WTC11 (cell line): ENCODE measurements at regions not wholly inside any gene's neighbourhood (a gene's known extent, or its start where the extent isn't known, plus 50 kb on each side); places are given as distances from the start of the nearest gene placed in this dataset.

Experiments used
- ATAC-seq: fragments of 200-7000 bp; cut with Tn5 transposase; 2 replicates; pipeline ENCODE4 v1.10.0; 2021; ENCODE audit warnings: mild to moderate bottlenecking, moderate library complexity
- CTCF ChIA-PET: fragments of 300-600 bp; sonication (Branson Sonifier 250); formaldehyde crosslinking; loops from one replicate; lab custom pipeline; 2021; ENCODE audit warnings: antibody characterized with exemption; lab: Charles Lee
- POLR2A ChIA-PET: fragments of 350-600 bp; sonication (Branson Sonifier 250); formaldehyde crosslinking; loops from one replicate; lab custom pipeline; 2021; ENCODE audit warnings: antibody characterized with exemption; lab: Charles Lee
- DNase-seq: peaks from one replicate; pipeline ENCODE4 v3.0.0; 2021; ENCODE audit warnings: low spot score
- H3K27ac Mint-ChIP-seq: 2 replicates; pipeline ENCODE4 v1.8.0; 2021; ENCODE audit warnings: mixed read lengths
- H3K27me3 Mint-ChIP-seq: 2 replicates; pipeline ENCODE4 v1.8.0; 2021; ENCODE audit warnings: low read depth, mild to moderate bottlenecking, moderate library complexity, mixed read lengths
- H3K36me3 Mint-ChIP-seq: 2 replicates; pipeline ENCODE4 v1.8.0; 2021; ENCODE audit warnings: mixed read lengths
- H3K4me1 Mint-ChIP-seq: 2 replicates; pipeline ENCODE4 v1.8.0; 2022; ENCODE audit warnings: mixed read lengths
- H3K4me3 Mint-ChIP-seq: 2 replicates; pipeline ENCODE4 v1.8.0; 2021; ENCODE audit warnings: mild to moderate bottlenecking, moderate library complexity, mixed read lengths
- H3K9me3 Mint-ChIP-seq: 2 replicates; pipeline ENCODE4 v1.8.0; 2021; ENCODE audit warnings: mixed read lengths
- CBFB ChIP-seq: sonication (generic); formaldehyde crosslinking; IDR thresholded peaks from 2 replicates; pipeline ENCODE4 v1.8.1; 2022; ENCODE audit warnings: mild to moderate bottlenecking, low read depth, missing genetic modification reagents
- GRHL2 ChIP-seq: fragments of 250-450 bp; sonication (Bioruptor Pico); IDR thresholded peaks from 2 replicates; pipeline ENCODE4 v1.8.0; 2022; ENCODE audit warnings: mild to moderate bottlenecking, moderate library complexity; ENCODE audit not compliant: insufficient replicate concordance, severe bottlenecking
- JUN ChIP-seq: sonication (generic); formaldehyde crosslinking; IDR thresholded peaks from 2 replicates; pipeline ENCODE4 v1.8.0; 2023; ENCODE audit warnings: mild to moderate bottlenecking, missing genetic modification reagents
- MXD4 ChIP-seq: fragments of 250-450 bp; sonication (Bioruptor Pico); IDR thresholded peaks from 2 replicates; pipeline ENCODE4 v1.8.0; 2021; ENCODE audit warnings: mild to moderate bottlenecking, moderate library complexity, borderline replicate concordance
- MYBL2 ChIP-seq: sonication (generic); formaldehyde crosslinking; IDR thresholded peaks from 2 replicates; pipeline ENCODE4 v1.8.1; 2023; ENCODE audit warnings: mild to moderate bottlenecking, moderate library complexity, missing genetic modification reagents
- NFATC4 ChIP-seq: fragments of 250-450 bp; sonication (Bioruptor Pico); IDR thresholded peaks from 2 replicates; pipeline ENCODE4 v1.9.0; 2021; ENCODE audit warnings: mild to moderate bottlenecking
- NR3C1 ChIP-seq: sonication (generic); formaldehyde crosslinking; conservative IDR thresholded peaks from 2 replicates; pipeline ENCODE4 v1.8.1; 2023; ENCODE audit warnings: low read depth, mild to moderate bottlenecking, missing genetic modification reagents
- RELA ChIP-seq: sonication (generic); formaldehyde crosslinking; IDR thresholded peaks from 2 replicates; pipeline ENCODE4 v1.8.1; 2022; ENCODE audit warnings: missing genetic modification reagents, mild to moderate bottlenecking, borderline replicate concordance
- RORB ChIP-seq: fragments of 250-450 bp; sonication (Bioruptor Pico); IDR thresholded peaks from 2 replicates; pipeline ENCODE4 v1.9.0; 2021; ENCODE audit warnings: mild to moderate bottlenecking
- TEAD4 ChIP-seq: sonication (generic); formaldehyde crosslinking; IDR thresholded peaks from 2 replicates; pipeline ENCODE4 v1.8.0; 2022; ENCODE audit warnings: mild to moderate bottlenecking, missing genetic modification reagents
- ZNF219 ChIP-seq: sonication (generic); formaldehyde crosslinking; IDR thresholded peaks from 2 replicates; pipeline ENCODE4 v1.8.0; 2023; ENCODE audit warnings: missing genetic modification reagents, mild to moderate bottlenecking, borderline replicate concordance
- ZNF232 ChIP-seq: sonication (generic); formaldehyde crosslinking; IDR thresholded peaks from 2 replicates; pipeline ENCODE4 v1.8.0; 2022; ENCODE audit warnings: mild to moderate bottlenecking, missing genetic modification reagents
- TF ChIP-seq, protein P1 (sequence below): sonication (generic); formaldehyde crosslinking; IDR thresholded peaks from 2 replicates; pipeline ENCODE4 v1.8.0; 2022; ENCODE audit warnings: mild to moderate bottlenecking, missing genetic modification reagents
- TF ChIP-seq, protein P2 (sequence below): sonication (generic); formaldehyde crosslinking; IDR thresholded peaks from 2 replicates; pipeline ENCODE4 v1.8.1; 2022; ENCODE audit warnings: low read depth, missing genetic modification reagents, borderline replicate concordance
- TF ChIP-seq, protein P3 (sequence below): sonication (generic); formaldehyde crosslinking; IDR thresholded peaks from 2 replicates; pipeline ENCODE4 v1.8.1; 2022; ENCODE audit warnings: low read depth, mild to moderate bottlenecking, moderate library complexity, missing genetic modification reagents, borderline replicate concordance
- TF ChIP-seq, protein P4 (sequence below): sonication (generic); formaldehyde crosslinking; IDR thresholded peaks from 2 replicates; pipeline ENCODE4 v1.8.1; 2023; ENCODE audit warnings: mild to moderate bottlenecking, moderate library complexity, missing genetic modification reagents
- TF ChIP-seq, protein P5 (sequence below): fragments of 250-450 bp; sonication (Bioruptor Pico); IDR thresholded peaks from 2 replicates; pipeline ENCODE4 v2.1.2; 2022; ENCODE audit warnings: mild to moderate bottlenecking, moderate library complexity
- TF ChIP-seq, protein P6 (sequence below): fragments of 250-450 bp; sonication (Bioruptor Pico); IDR thresholded peaks from 2 replicates; pipeline ENCODE4 v1.9.0; 2021; ENCODE audit warnings: mild to moderate bottlenecking

DNA sequence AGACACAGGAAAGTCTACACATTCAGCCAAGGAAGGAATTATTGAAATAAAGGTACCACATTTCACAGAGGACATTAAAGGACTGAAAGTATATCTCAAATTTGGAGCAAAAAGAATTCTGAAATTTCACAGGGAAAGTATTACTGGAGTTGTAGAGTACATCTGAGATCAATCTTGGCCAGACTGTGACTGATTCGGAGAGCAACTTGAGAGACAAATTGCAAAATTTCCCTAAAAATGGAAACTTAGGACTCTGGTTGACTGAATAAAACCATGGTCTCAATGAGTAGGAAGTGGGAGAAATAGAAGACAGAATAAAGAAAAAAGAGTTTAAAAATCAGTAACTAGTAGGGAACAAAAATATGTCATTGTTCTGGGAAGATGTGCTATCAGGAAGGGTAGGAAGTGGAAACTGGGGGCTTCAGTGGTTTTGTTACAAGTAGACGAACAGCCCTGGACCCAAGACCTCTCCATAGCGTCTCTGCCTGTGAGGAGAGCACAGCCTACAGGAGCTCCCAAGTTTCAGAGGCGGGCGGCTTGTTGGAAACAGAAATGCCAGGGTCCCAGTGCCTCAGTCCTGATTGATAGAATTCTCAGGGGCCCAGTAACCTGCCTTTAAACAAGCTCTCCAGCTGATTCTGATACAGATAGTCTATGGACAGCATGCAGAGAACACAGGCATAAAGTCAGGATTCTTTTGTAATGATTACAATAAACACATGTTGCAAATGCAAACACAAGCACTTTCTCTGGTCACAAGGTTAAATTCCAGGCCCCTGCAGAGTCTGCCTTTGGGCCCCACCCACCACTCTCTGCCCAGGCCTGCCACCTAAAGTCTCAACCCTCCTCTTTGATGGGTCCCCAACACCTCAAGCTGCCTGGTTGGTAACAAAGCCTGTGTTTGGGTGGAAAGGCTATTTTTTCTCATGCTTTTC is 63.1 kb downstream of the BBS10 start:
- H3K4me1 Mint-ChIP-seq: peaks cover 10% of the 10 kb centered on the region
- TF ChIP-seq, protein P1, sequence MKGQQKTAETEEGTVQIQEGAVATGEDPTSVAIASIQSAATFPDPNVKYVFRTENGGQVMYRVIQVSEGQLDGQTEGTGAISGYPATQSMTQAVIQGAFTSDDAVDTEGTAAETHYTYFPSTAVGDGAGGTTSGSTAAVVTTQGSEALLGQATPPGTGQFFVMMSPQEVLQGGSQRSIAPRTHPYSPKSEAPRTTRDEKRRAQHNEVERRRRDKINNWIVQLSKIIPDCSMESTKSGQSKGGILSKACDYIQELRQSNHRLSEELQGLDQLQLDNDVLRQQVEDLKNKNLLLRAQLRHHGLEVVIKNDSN (CRISPR knock-in tag): no peak
- no peak for TF ChIP-seq ZNF232 (CRISPR knock-in tag)
- TF ChIP-seq MYBL2 (CRISPR knock-in tag): no peak
- TF ChIP-seq GRHL2 (CRISPR knock-in tag): no peak
- TF ChIP-seq, protein P2, sequence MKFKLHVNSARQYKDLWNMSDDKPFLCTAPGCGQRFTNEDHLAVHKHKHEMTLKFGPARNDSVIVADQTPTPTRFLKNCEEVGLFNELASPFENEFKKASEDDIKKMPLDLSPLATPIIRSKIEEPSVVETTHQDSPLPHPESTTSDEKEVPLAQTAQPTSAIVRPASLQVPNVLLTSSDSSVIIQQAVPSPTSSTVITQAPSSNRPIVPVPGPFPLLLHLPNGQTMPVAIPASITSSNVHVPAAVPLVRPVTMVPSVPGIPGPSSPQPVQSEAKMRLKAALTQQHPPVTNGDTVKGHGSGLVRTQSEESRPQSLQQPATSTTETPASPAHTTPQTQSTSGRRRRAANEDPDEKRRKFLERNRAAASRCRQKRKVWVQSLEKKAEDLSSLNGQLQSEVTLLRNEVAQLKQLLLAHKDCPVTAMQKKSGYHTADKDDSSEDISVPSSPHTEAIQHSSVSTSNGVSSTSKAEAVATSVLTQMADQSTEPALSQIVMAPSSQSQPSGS: no peak
- TF ChIP-seq ZNF219 (CRISPR knock-in tag): no peak
- no peak for TF ChIP-seq TEAD4
- no peak for TF ChIP-seq NFATC4
- TF ChIP-seq RELA (CRISPR knock-in tag): no peak
- ATAC-seq (peak; percentile 87), DNase-seq (peak; percentile 13)
- no peaks in the 10 kb centered on the region for H3K9me3 Mint-ChIP-seq
- no peak overlapping the region for H3K4me3 Mint-ChIP-seq
- POLR2A ChIA-PET: no interaction called here
- CTCF ChIA-PET: no interaction called here
- H3K36me3 Mint-ChIP-seq: no peaks in the 10 kb centered on the region
- no peak overlapping the region for H3K27ac Mint-ChIP-seq
- peaks cover 4% of the 10 kb centered on the region; the same call in 1 of the 2 replicates for H3K27me3 Mint-ChIP-seq

DNA sequence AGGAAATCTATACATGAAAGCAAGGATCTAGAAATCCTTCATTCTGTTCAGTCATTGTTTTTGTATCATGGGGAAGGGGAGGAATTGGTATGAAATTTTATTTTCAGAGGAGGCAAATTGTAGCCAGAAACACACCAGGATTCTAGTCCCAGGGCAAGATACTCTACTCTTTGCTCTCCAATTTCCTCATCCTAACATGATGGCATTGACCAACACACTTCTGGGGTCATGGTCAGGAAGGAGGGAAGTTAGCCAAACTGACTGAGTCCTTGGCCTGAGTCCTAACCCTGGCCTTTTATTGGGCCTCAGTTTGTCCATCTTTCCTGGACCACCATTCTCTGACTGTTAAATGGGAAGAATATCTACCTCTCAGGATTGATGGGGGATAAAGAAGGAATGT is 65.5 kb downstream of the BBS10 start:
- Mint-ChIP-seq H3K4me3 (no peak overlapping the region), H3K27ac (no peak overlapping the region), H3K36me3 (no peaks in the 10 kb centered on the region), H3K4me1 (peaks cover 19% of the 10 kb centered on the region), H3K9me3 (no peaks in the 10 kb centered on the region), H3K27me3 (peaks cover 4% of the 10 kb centered on the region; the same call in 1 of the 2 replicates)
- CTCF ChIA-PET: no interaction called here
- ATAC-seq (no peak), DNase-seq (no peak)
- POLR2A ChIA-PET: no interaction called here
- TF ChIP-seq CBFB (CRISPR knock-in tag): no peak
- TF ChIP-seq RELA (CRISPR knock-in tag): no peak
- TF ChIP-seq NR3C1: no peak
- TF ChIP-seq, protein P1 (CRISPR knock-in tag): no peak
- TF ChIP-seq GRHL2 (CRISPR knock-in tag): no peak
- TF ChIP-seq MXD4: no peak
- TF ChIP-seq, protein P3, sequence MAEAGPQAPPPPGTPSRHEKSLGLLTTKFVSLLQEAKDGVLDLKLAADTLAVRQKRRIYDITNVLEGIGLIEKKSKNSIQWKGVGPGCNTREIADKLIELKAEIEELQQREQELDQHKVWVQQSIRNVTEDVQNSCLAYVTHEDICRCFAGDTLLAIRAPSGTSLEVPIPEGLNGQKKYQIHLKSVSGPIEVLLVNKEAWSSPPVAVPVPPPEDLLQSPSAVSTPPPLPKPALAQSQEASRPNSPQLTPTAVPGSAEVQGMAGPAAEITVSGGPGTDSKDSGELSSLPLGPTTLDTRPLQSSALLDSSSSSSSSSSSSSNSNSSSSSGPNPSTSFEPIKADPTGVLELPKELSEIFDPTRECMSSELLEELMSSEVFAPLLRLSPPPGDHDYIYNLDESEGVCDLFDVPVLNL (CRISPR knock-in tag): no peak
- TF ChIP-seq ZNF219 (CRISPR knock-in tag): no peak
- TF ChIP-seq, protein P4, sequence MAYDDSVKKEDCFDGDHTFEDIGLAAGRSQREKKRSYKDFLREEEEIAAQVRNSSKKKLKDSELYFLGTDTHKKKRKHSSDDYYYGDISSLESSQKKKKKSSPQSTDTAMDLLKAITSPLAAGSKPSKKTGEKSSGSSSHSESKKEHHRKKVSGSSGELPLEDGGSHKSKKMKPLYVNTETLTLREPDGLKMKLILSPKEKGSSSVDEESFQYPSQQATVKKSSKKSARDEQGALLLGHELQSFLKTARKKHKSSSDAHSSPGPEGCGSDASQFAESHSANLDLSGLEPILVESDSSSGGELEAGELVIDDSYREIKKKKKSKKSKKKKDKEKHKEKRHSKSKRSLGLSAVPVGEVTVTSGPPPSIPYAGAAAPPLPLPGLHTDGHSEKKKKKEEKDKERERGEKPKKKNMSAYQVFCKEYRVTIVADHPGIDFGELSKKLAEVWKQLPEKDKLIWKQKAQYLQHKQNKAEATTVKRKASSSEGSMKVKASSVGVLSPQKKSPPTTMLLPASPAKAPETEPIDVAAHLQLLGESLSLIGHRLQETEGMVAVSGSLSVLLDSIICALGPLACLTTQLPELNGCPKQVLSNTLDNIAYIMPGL: no peak
- TF ChIP-seq, protein P5, sequence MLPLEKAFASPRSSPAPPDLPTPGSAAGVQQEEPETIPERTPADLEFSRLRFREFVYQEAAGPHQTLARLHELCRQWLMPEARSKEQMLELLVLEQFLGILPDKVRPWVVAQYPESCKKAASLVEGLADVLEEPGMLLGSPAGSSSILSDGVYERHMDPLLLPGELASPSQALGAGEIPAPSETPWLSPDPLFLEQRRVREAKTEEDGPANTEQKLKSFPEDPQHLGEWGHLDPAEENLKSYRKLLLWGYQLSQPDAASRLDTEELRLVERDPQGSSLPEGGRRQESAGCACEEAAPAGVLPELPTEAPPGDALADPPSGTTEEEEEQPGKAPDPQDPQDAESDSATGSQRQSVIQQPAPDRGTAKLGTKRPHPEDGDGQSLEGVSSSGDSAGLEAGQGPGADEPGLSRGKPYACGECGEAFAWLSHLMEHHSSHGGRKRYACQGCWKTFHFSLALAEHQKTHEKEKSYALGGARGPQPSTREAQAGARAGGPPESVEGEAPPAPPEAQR (CRISPR knock-in tag): no peak
- TF ChIP-seq TEAD4: no peak
- TF ChIP-seq, protein P6, sequence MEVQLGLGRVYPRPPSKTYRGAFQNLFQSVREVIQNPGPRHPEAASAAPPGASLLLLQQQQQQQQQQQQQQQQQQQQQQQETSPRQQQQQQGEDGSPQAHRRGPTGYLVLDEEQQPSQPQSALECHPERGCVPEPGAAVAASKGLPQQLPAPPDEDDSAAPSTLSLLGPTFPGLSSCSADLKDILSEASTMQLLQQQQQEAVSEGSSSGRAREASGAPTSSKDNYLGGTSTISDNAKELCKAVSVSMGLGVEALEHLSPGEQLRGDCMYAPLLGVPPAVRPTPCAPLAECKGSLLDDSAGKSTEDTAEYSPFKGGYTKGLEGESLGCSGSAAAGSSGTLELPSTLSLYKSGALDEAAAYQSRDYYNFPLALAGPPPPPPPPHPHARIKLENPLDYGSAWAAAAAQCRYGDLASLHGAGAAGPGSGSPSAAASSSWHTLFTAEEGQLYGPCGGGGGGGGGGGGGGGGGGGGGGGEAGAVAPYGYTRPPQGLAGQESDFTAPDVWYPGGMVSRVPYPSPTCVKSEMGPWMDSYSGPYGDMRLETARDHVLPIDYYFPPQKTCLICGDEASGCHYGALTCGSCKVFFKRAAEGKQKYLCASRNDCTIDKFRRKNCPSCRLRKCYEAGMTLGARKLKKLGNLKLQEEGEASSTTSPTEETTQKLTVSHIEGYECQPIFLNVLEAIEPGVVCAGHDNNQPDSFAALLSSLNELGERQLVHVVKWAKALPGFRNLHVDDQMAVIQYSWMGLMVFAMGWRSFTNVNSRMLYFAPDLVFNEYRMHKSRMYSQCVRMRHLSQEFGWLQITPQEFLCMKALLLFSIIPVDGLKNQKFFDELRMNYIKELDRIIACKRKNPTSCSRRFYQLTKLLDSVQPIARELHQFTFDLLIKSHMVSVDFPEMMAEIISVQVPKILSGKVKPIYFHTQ (CRISPR knock-in tag): no peak
- no peak for TF ChIP-seq JUN (CRISPR knock-in tag)
- no peak for TF ChIP-seq RORB (CRISPR knock-in tag)
